ENCODE measurements at regions not wholly inside any gene's neighbourhood (a gene's known extent, or its start where the extent isn't known, plus 50 kb on each side); places are given as distances from the start of the nearest gene placed in this dataset.

DNA sequence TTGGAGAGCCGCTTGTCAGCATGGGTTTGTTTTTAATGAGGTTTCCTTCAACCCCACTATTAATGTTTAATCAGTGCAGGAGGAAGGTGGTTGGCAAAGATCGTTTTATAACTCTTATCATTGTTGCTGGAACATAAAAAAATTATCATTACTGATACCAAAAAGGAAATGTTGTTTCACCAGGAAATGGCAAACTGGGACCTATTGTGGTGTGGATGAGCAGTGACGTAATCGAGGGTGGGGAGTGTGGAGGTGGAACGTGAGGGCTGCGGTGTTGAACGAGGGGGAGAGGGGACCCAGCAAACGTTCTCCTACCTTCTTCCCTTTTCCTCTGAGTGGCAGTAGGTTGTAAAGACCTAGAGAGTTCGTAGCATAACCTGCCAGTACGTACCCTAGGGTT lies 71.9 kb upstream of the TOMM7 start:
- Histone ChIP-seq H3K36me3 (no peaks in the 10 kb centered on the region), H3K4me3 (no peak overlapping the region), H3K27me3 (no peaks in the 10 kb centered on the region), H3K4me1 (no peaks in the 10 kb centered on the region), H3K9me3 (no peaks in the 10 kb centered on the region), H3K27ac (no peak overlapping the region)
- no peak for TF ChIP-seq EP300 (IDR thresholded peaks at IDR 0.05)
- no peak for TF ChIP-seq POLR2A (IDR thresholded peaks at IDR 0.05)
- TF ChIP-seq POLR2AphosphoS5 (IDR thresholded peaks at IDR 0.05), result no peak
- TF ChIP-seq, protein P1, sequence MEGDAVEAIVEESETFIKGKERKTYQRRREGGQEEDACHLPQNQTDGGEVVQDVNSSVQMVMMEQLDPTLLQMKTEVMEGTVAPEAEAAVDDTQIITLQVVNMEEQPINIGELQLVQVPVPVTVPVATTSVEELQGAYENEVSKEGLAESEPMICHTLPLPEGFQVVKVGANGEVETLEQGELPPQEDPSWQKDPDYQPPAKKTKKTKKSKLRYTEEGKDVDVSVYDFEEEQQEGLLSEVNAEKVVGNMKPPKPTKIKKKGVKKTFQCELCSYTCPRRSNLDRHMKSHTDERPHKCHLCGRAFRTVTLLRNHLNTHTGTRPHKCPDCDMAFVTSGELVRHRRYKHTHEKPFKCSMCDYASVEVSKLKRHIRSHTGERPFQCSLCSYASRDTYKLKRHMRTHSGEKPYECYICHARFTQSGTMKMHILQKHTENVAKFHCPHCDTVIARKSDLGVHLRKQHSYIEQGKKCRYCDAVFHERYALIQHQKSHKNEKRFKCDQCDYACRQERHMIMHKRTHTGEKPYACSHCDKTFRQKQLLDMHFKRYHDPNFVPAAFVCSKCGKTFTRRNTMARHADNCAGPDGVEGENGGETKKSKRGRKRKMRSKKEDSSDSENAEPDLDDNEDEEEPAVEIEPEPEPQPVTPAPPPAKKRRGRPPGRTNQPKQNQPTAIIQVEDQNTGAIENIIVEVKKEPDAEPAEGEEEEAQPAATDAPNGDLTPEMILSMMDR (IDR thresholded peaks at IDR 0.05), result no peak
- intact Hi-C loops (cut with DNase I; ENCODE audit: low total_unique reads), result no loop called here
- peak in 1 of 2 donors; percentile 23 for DNase-seq
- WGBS, 5 donors, result 33 to 57% (median 49%) methylated on average over 10 of the region's 10 CpGs

DNA sequence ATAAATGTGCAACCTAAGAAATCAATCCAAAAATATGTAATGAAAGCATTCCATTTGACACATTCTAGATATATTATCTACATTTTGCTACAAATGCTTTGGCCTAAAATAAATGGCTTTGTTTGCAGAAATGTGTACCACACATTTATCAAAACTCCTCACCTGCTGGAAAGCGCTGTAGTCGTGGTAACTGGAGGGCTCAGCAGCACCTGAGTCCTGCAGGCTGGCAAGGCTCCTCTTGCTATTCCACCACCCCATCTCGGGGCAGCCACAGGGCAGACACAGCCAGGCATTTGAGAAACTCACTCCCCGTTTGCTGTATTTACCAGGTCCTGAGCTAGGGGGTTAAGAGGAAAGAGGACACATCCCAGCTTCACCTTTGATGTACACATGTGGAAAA lies 68.1 kb upstream of the TOMM7 start:
- intact Hi-C loops (cut with DNase I; ENCODE audit: low total_unique reads), result no loop called here
- no peak overlapping the region for H3K4me3 ChIP-seq
- TF ChIP-seq EP300 (IDR thresholded peaks at IDR 0.05) (no peak), POLR2A (IDR thresholded peaks at IDR 0.05) (no peak), POLR2AphosphoS5 (IDR thresholded peaks at IDR 0.05) (no peak)
- TF ChIP-seq, protein P1 (IDR thresholded peaks at IDR 0.05), result no peak

DNA sequence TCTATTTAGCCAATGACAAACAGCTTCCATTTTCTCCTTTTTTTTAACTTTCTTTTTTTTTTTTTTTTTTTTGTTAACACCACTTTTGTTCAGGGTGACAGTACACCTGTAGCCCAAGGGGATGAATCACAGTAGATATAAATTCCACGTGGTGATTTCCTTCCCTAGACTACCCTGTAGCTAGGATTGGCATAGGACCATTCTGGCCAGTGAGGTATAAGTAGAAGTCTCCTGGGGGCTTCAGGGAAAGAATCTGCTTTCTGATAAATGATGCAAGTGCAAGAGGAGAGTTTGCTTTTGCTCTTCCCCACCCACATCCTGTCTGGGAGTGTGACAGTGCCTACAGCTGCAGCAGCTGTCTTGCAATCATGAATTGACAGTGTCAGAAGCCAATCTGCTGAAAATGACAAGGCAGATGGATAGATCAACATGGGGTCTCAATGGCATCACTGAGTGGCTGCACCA lies 63.2 kb upstream of the TOMM7 start:
- Histone ChIP-seq H3K4me1 (no peaks in the 10 kb centered on the region), H3K36me3 (no peaks in the 10 kb centered on the region), H3K4me3 (no peak overlapping the region), H3K27me3 (no peaks in the 10 kb centered on the region), H3K9me3 (no peaks in the 10 kb centered on the region), H3K27ac (no peak overlapping the region)
- no peak for TF ChIP-seq POLR2A (IDR thresholded peaks at IDR 0.05)
- TF ChIP-seq EP300 (IDR thresholded peaks at IDR 0.05), result no peak
- TF ChIP-seq, protein P1 (IDR thresholded peaks at IDR 0.05), result no peak
- TF ChIP-seq POLR2AphosphoS5 (IDR thresholded peaks at IDR 0.05), result no peak
- WGBS, 5 donors, result 17 to 40% (median 28%) methylated on average over 1 of the region's 1 CpG
- intact Hi-C loops (cut with DNase I; ENCODE audit: low total_unique reads), result no loop called here
- peak in 1 of 2 donors; percentile 30 for DNase-seq

More for the DNA sequence above, 68.1 kb upstream of the TOMM7 start:
- Histone ChIP-seq H3K9me3 (no peaks in the 10 kb centered on the region), H3K4me1 (no peaks in the 10 kb centered on the region), H3K27ac (no peak overlapping the region), H3K36me3 (no peaks in the 10 kb centered on the region), H3K27me3 (no peaks in the 10 kb centered on the region)
- WGBS, 5 donors, result 31 to 58% (median 52%) methylated on average over 4 of the region's 4 CpGs
- DNase-seq, result no peak

DNA sequence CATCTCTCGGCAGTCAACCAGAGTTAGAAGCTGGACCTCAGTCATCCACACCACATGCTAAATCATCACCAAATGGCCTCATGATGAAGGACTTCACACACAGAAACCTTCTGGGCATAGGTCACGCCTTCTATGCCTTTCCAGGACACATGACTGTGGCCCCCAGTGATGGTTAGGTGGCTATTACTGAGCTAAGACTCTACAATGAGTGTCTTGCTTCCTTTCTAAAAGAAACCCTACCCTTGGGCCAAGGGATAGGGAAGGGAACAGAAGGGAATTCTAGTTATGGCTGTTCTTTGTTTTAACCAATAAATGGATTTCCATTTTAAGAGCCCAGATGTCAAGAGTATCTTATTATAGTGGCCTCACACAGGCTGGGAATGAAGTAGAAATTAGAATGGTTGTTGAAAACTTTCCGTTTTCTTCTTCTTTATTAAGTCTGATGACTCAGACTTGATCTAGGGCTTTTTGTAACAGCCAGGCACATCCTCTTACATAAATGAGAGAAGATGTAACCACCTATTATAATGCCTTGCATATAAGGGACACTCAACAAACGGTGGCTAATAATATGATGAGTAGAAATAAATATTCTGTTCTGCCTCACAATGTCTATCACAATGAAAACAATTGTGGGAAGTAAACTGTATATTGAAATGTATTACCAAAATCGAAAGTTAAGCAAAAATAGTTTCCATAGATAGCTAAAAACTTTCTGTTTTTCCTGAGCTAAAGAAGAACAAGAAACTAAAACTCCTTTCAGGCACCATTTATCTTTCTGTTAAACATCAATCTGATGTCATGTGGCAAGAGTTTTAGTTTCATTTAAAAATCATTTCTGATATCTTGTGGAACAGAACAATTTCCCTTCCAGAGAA lies 62.5 kb upstream of the TOMM7 start:
- Histone ChIP-seq H3K4me3 (no peak overlapping the region), H3K36me3 (no peaks in the 10 kb centered on the region), H3K27ac (no peak overlapping the region), H3K9me3 (no peaks in the 10 kb centered on the region), H3K27me3 (no peaks in the 10 kb centered on the region), H3K4me1 (no peaks in the 10 kb centered on the region)
- no peak for TF ChIP-seq POLR2A (IDR thresholded peaks at IDR 0.05)
- TF ChIP-seq POLR2AphosphoS5 (IDR thresholded peaks at IDR 0.05), result no peak
- no peak for TF ChIP-seq EP300 (IDR thresholded peaks at IDR 0.05)
- TF ChIP-seq, protein P1 (IDR thresholded peaks at IDR 0.05), result no peak
- intact Hi-C loops (cut with DNase I; ENCODE audit: low total_unique reads), result no loop called here
- no peak for DNase-seq
- WGBS, 5 donors, result 64 to 74% (median 72%) methylated on average over 5 of the region's 5 CpGs

Measured in stomach (tissue), 8 donors.